ENCODE measurements at regions not wholly inside any gene's neighbourhood (a gene's known extent, or its start where the extent isn't known, plus 50 kb on each side); places are given as distances from the start of the nearest gene placed in this dataset.

DNA sequence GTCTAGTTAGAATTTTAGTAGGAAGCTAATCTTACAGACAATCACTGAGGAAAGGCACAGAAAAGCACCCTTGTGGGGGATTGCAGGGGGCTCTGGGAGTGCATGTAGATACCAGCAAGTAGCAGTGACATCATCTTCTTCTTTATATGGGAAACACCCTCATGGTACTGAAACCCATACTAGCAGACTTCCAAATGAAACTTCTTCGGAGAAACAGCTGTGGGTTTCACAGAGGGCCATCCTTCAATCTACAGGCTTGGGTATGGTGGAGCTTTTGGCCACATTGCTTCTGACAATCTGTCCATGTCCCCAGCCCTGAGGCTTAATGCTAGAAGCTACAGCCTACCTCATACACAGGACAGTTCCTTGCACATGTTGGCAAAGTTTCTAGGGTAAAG is 165.2 kb upstream of the NFIB start:
- TF ChIP-seq HMGXB4 (CRISPR knock-in tag; IDR thresholded peaks at IDR 0.05) (no peak), CTCF (IDR thresholded peaks at IDR 0.05 in 2 of 3, conservative IDR thresholded peaks at IDR 0.05 in 1 of 3; ENCODE audit: insufficient read depth in 2 of 3, low read depth in 1 of 3, low read length in 3 of 3) (no peak), NR1H2 (CRISPR knock-in tag; IDR thresholded peaks at IDR 0.05) (no peak)

All from K562 (cell line).